H9 (cell line): ENCODE measurements at regions not wholly inside any gene's neighbourhood (a gene's known extent, or its start where the extent isn't known, plus 50 kb on each side); places are given as distances from the start of the nearest gene placed in this dataset.
"Not testable (repeated sequence)": the region's sequence is repeated elsewhere in the genome, so short reads cannot be mapped to it uniquely, and the experiment has no call there.

ENCODE experiments used
- DNase-seq: peaks from one replicate; pipeline ENCODE4 v3.0.0-alpha.2; 2017
- H2AFZ ChIP-seq: one replicate; pipeline ENCODE4 v1.6.1; 2013; ENCODE audit warnings: mild to moderate bottlenecking, low read length, control low read depth, moderate library complexity
- H2AK5ac ChIP-seq: 2 replicates; pipeline ENCODE4 v1.6.1; 2013; ENCODE audit warnings: low read length, control low read depth, mixed read lengths; ENCODE audit not compliant: insufficient read length
- H2BK120ac ChIP-seq: one replicate; pipeline ENCODE4 v1.6.1; 2013; ENCODE audit warnings: low read depth, mild to moderate bottlenecking, low read length, control low read depth, inconsistent platforms; ENCODE audit not compliant: poor library complexity, severe bottlenecking
- H2BK12ac ChIP-seq: 2 replicates; pipeline ENCODE4 v1.6.1; 2013; ENCODE audit warnings: low read length, control low read depth, mixed read lengths, low read depth; ENCODE audit not compliant: insufficient read length
- H2BK15ac ChIP-seq: 2 replicates; pipeline ENCODE4 v1.6.1; 2013; ENCODE audit warnings: low read depth, low read length, control low read depth
- H2BK20ac ChIP-seq: one replicate; pipeline ENCODE4 v1.6.1; 2013; ENCODE audit warnings: low read depth, mild to moderate bottlenecking, low read length, control low read depth, inconsistent platforms; ENCODE audit not compliant: poor library complexity, severe bottlenecking
- H2BK5ac ChIP-seq: 2 replicates; pipeline ENCODE4 v1.6.1; 2013; ENCODE audit warnings: low read length, control low read depth, mixed read lengths; ENCODE audit not compliant: insufficient read length
- H3K14ac ChIP-seq: 2 replicates; pipeline ENCODE4 v1.6.1; 2013; ENCODE audit warnings: low read length, control low read depth; ENCODE audit not compliant: insufficient read depth
- H3K18ac ChIP-seq: 2 replicates; pipeline ENCODE4 v1.6.1; 2013; ENCODE audit warnings: low read depth, mild to moderate bottlenecking, mixed read lengths, low read length, control low read depth; ENCODE audit not compliant: insufficient read length
- H3K23ac ChIP-seq: 2 replicates; pipeline ENCODE4 v1.6.1; 2013; ENCODE audit warnings: low read length, control low read depth, mixed read lengths, low read depth; ENCODE audit not compliant: insufficient read length
- H3K23me2 ChIP-seq: 2 replicates; pipeline ENCODE4 v1.6.1; 2013; ENCODE audit warnings: low read depth, mild to moderate bottlenecking, mixed read lengths, low read length, control low read depth; ENCODE audit not compliant: insufficient read length, poor library complexity, severe bottlenecking
- H3K27ac ChIP-seq: 2 replicates; pipeline ENCODE4 v1.5.1; 2013; ENCODE audit warnings: low read length, control low read depth, mixed read lengths, low read depth; ENCODE audit not compliant: insufficient read length
- H3K27me3 ChIP-seq: 2 replicates; pipeline ENCODE4 v1.6.1; 2013; ENCODE audit warnings: low read length, control low read depth, inconsistent platforms; ENCODE audit not compliant: insufficient read depth
- H3K4ac ChIP-seq: 2 replicates; pipeline ENCODE4 v1.6.1; 2013; ENCODE audit warnings: low read depth, mild to moderate bottlenecking, control low read depth, inconsistent platforms, low read length, moderate library complexity
- H3K4me1 ChIP-seq: 2 replicates; pipeline ENCODE4 v1.6.1; 2013; ENCODE audit warnings: low read length, control low read depth, inconsistent platforms; ENCODE audit not compliant: insufficient read depth
- H3K4me2 ChIP-seq: 2 replicates; pipeline ENCODE4 v1.6.1; 2013; ENCODE audit warnings: low read length, control low read depth, mixed read lengths; ENCODE audit not compliant: insufficient read length, insufficient read depth
- H3K56ac ChIP-seq: 2 replicates; pipeline ENCODE4 v1.6.1; 2013; ENCODE audit warnings: low read depth, mild to moderate bottlenecking, mixed read lengths, low read length, control low read depth; ENCODE audit not compliant: insufficient read length
- H3K79me1 ChIP-seq: 2 replicates; pipeline ENCODE4 v1.6.1; 2013; ENCODE audit warnings: low read depth, mild to moderate bottlenecking, moderate library complexity, low read length, control low read depth, inconsistent platforms; ENCODE audit not compliant: insufficient read depth, poor library complexity, severe bottlenecking
- H3K79me2 ChIP-seq: 2 replicates; pipeline ENCODE4 v1.6.1; 2013; ENCODE audit warnings: low read length, control low read depth, inconsistent platforms; ENCODE audit not compliant: insufficient read depth
- H3K9ac ChIP-seq: 2 replicates; pipeline ENCODE4 v1.6.1; 2013; ENCODE audit warnings: low read length, control low read depth, mixed read lengths; ENCODE audit not compliant: insufficient read length; ENCODE audit errors: extremely low read depth
- H3K9me3 ChIP-seq: one replicate; pipeline ENCODE4 v1.6.1; 2013; ENCODE audit warnings: low read depth, low read length, inconsistent platforms; ENCODE audit not compliant: control insufficient read depth
- H3T11ph ChIP-seq: one replicate; pipeline ENCODE4 v1.6.1; 2013; ENCODE audit warnings: mild to moderate bottlenecking, low read length, control low read depth, inconsistent platforms
- H4K20me1 ChIP-seq: one replicate; pipeline ENCODE4 v1.6.1; 2013; ENCODE audit not compliant: control insufficient read depth, insufficient read length, insufficient read depth
- H4K5ac ChIP-seq: 2 replicates; pipeline ENCODE4 v1.6.1; 2013; ENCODE audit warnings: low read depth, mild to moderate bottlenecking, mixed read lengths, low read length, control low read depth; ENCODE audit not compliant: insufficient read length
- H4K8ac ChIP-seq: replicated peaks from 2 replicates; pipeline ENCODE4 v1.6.1; 2013; ENCODE audit warnings: low read length, control low read depth, mixed read lengths, low read depth; ENCODE audit not compliant: insufficient read length
- H4K91ac ChIP-seq: 2 replicates; pipeline ENCODE4 v1.6.1; 2013; ENCODE audit warnings: low read depth, mild to moderate bottlenecking, moderate library complexity, mixed read lengths, low read length, control low read depth; ENCODE audit not compliant: insufficient read length
- H3K27ac Mint-ChIP-seq, 3 experiments: 2 replicates in 2 of 3; 3 replicates in 1 of 3; pipeline ENCODE4 v1.8.0; 2020 to 2021; ENCODE audit warnings: mixed read lengths in 3 of 3, mild to moderate bottlenecking in 1 of 3, moderate library complexity in 1 of 3
- H3K27me3 Mint-ChIP-seq: 2 replicates; pipeline ENCODE4 v1.8.0; 2021; ENCODE audit warnings: low read depth, mild to moderate bottlenecking, moderate library complexity, mixed read lengths
- H3K36me3 Mint-ChIP-seq, 3 experiments: 2 replicates in 2 of 3; 3 replicates in 1 of 3; pipeline ENCODE4 v1.8.0; 2020 to 2021; ENCODE audit warnings: low read depth in 3 of 3, mixed read lengths in 3 of 3; ENCODE audit not compliant: insufficient read depth in 1 of 3
- H3K4me1 Mint-ChIP-seq, 2 experiments: 2 replicates each; pipeline ENCODE4 v1.8.0; 2020; ENCODE audit warnings: mixed read lengths in 2 of 2
- H3K4me3 Mint-ChIP-seq, 2 experiments: 2 replicates in 1 of 2; 3 replicates in 1 of 2; pipeline ENCODE4 v1.8.0; 2020 to 2021; ENCODE audit warnings: mild to moderate bottlenecking in 2 of 2, mixed read lengths in 2 of 2, moderate library complexity in 1 of 2
- H3K9me3 Mint-ChIP-seq, 2 experiments: 2 replicates in 1 of 2; 3 replicates in 1 of 2; pipeline ENCODE4 v1.8.0; 2020; ENCODE audit warnings: mild to moderate bottlenecking in 2 of 2, mixed read lengths in 2 of 2, moderate library complexity in 1 of 2
- WGBS: extraction: QIAGEN DNeasy Blood & Tissue Kit; methylation state at CpG from one replicate; pipeline ENCODE4 v1.1.7; 2013; ENCODE audit warnings: missing lambda C conversion rate, low lambda C conversion rate, mixed read lengths; ENCODE audit not compliant: insufficient read length; ENCODE audit errors: extremely low coverage; 5-methylcytosine and 5-hydroxymethylcytosine counted together

DNA sequence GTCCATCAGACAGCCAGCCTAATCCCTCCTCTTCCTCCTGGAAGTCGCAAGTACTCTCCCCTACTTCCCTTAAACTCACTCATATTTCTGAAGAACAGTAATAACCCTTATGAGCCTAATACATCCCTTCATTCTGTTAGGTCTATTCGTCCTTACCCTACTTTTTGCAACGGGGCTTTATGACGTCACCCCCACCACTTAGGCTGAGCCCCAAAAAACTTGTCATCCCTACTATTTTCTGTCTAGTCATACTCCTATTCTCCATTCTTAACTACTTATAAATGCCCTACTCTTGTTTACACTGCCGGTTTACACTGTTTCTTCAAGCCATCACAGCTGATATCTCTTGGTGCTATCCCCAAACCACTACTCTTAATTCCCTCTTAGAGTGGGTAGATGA, 674.7 kb upstream of the GJE1 start:
- H3K27ac ChIP-seq, H3K79me2 ChIP-seq, H3K18ac ChIP-seq, H3K23ac ChIP-seq, H3K4ac ChIP-seq, H3K23me2 ChIP-seq, H2AK5ac ChIP-seq, H4K20me1 ChIP-seq, H3K27ac Mint-ChIP-seq, H2BK12ac ChIP-seq, H3K4me3 Mint-ChIP-seq, H3T11ph ChIP-seq, H2BK20ac ChIP-seq, H3K9ac ChIP-seq, H3K27me3 Mint-ChIP-seq, H4K91ac ChIP-seq, H2BK120ac ChIP-seq, H3K14ac ChIP-seq, H3K9me3 ChIP-seq, H3K27me3 ChIP-seq, H4K5ac ChIP-seq, H3K79me1 ChIP-seq, DNase-seq, H3K4me1 Mint-ChIP-seq, H2BK5ac ChIP-seq, H2BK15ac ChIP-seq, H3K9me3 Mint-ChIP-seq, H3K4me2 ChIP-seq, H3K4me1 ChIP-seq, H4K8ac ChIP-seq, H2AFZ ChIP-seq, H3K56ac ChIP-seq: not testable (repeated sequence)
- no CpG with 5 or more reads among the region's 5 CpGs for WGBS
- H3K36me3 Mint-ChIP-seq = peaks cover 4 to 19% (median 6%) of the 10 kb centered on the region in 3 experiments; a peak in 5 of 7 replicates
